HCT116 (cell line): ENCODE measurements at regions not wholly inside any gene's neighbourhood (a gene's known extent, or its start where the extent isn't known, plus 50 kb on each side); places are given as distances from the start of the nearest gene placed in this dataset.

Experiments
- CBX3 ChIP-seq: IDR thresholded peaks from 2 replicates; pipeline ENCODE4 v1.6.1; 2012; ENCODE audit warnings: low read depth
- CEBPB ChIP-seq: IDR thresholded peaks from 2 replicates; pipeline ENCODE4 v1.6.1; 2012; ENCODE audit warnings: low read depth
- CTCF ChIP-seq, 3 experiments: fragments of 200-600 bp in 1 of 3; sonication (generic) in 1 of 3; IDR thresholded peaks in 2 of 3; conservative IDR thresholded peaks in 1 of 3; 2 replicates each; pipeline ENCODE4 v1.5.1; 2012 to 2017; ENCODE audit warnings: low read depth in 2 of 3, low read length in 2 of 3, antibody characterized with exemption in 1 of 3, borderline replicate concordance in 1 of 3, control low read depth in 1 of 3, mild to moderate bottlenecking in 1 of 3, mixed read lengths in 1 of 3, mixed run types in 1 of 3, moderate library complexity in 1 of 3; ENCODE audit not compliant: insufficient read depth in 1 of 3
- ELF1 ChIP-seq: IDR thresholded peaks from 2 replicates; pipeline ENCODE4 v1.6.1; 2012; ENCODE audit warnings: low read depth, borderline replicate concordance
- EZH2 ChIP-seq: fragments of 200-600 bp; sonication (generic); IDR thresholded peaks from 2 replicates; pipeline ENCODE4 v1.6.1; 2017; ENCODE audit warnings: antibody characterized with exemption, mixed run types
- EZH2phosphoT487 ChIP-seq: fragments of 200-600 bp; IDR thresholded peaks from 2 replicates; pipeline ENCODE4 v1.6.1; 2018; ENCODE audit warnings: antibody characterized with exemption, borderline replicate concordance
- JUND ChIP-seq: IDR thresholded peaks from 2 replicates; pipeline ENCODE4 v1.6.1; 2012
- MAX ChIP-seq: IDR thresholded peaks from 2 replicates; pipeline ENCODE4 v1.6.1; 2012
- POLR2A ChIP-seq: IDR thresholded peaks from 2 replicates; pipeline ENCODE4 v1.7.0; 2011; ENCODE audit warnings: borderline replicate concordance; ENCODE audit not compliant: insufficient read depth, insufficient read length; ENCODE audit errors: extremely low read depth
- POLR2AphosphoS5 ChIP-seq: IDR thresholded peaks from 2 replicates; pipeline ENCODE4 v1.6.1; 2011; ENCODE audit warnings: mild to moderate bottlenecking, low read depth, low read length, moderate library complexity
- RAD21 ChIP-seq: IDR thresholded peaks from 2 replicates; pipeline ENCODE4 v1.6.1; 2012; ENCODE audit warnings: low read depth, mild to moderate bottlenecking
- SIN3A ChIP-seq: IDR thresholded peaks from 2 replicates; pipeline ENCODE4 v1.6.1; 2012; ENCODE audit warnings: low read depth
- SP1 ChIP-seq: IDR thresholded peaks from 2 replicates; pipeline ENCODE4 v1.6.1; 2012; ENCODE audit warnings: low read depth
- SRF ChIP-seq: IDR thresholded peaks from 2 replicates; pipeline ENCODE4 v1.6.1; 2012; ENCODE audit warnings: low read depth

- TF ChIP-seq CTCF (IDR thresholded peaks at IDR 0.05 in 2 of 3, conservative IDR thresholded peaks at IDR 0.05 in 1 of 3; ENCODE audit: borderline replicate concordance in 1 of 3, insufficient read depth in 1 of 3, low read depth in 2 of 3, low read length in 2 of 3) (no peak), EZH2 (no peak), POLR2AphosphoS5 (no peak), POLR2A (no peak), CBX3 (no peak), SIN3A (no peak), SP1 (no peak), JUND (no peak), MAX (no peak), RAD21 (no peak), SRF (no peak), ELF1 (no peak), EZH2phosphoT487 (no peak), CEBPB (no peak)
These were observed 170.6 kb downstream of the ZIC5 start for GRCh38 chr13:99800951-99801350.
